HK-2 (cell line): ENCODE measurements at regions not wholly inside any gene's neighbourhood (a gene's known extent, or its start where the extent isn't known, plus 50 kb on each side); places are given as distances from the start of the nearest gene placed in this dataset.
"Not testable (repeated sequence)": the region's sequence is repeated elsewhere in the genome, so short reads cannot be mapped to it uniquely, and the experiment has no call there.

Source experiments
- DNase-seq: peaks from one replicate; pipeline ENCODE4 v3.0.0-alpha.2; 2018; ENCODE audit not compliant: unreplicated experiment

DNA sequence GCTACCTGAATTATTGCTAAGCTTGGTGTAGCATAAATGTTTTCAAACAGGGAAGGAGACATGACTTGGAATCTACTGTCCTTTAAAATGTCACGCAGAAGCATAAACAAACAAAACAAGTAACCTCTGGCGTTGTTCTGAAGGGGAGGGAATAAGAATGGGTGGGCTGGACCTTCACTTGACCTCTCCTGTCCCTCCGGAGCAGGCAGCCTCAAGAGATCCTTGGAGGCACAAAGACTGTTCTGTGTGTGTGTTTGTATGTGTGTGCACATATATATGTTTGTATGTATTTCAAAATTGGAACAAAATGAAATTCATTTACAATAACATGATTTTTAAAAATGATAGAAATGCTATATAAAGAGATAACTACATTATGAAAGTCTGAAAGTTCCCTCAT is 91.3 kb upstream of the DCLK2 start:
- no peak for DNase-seq

DNA sequence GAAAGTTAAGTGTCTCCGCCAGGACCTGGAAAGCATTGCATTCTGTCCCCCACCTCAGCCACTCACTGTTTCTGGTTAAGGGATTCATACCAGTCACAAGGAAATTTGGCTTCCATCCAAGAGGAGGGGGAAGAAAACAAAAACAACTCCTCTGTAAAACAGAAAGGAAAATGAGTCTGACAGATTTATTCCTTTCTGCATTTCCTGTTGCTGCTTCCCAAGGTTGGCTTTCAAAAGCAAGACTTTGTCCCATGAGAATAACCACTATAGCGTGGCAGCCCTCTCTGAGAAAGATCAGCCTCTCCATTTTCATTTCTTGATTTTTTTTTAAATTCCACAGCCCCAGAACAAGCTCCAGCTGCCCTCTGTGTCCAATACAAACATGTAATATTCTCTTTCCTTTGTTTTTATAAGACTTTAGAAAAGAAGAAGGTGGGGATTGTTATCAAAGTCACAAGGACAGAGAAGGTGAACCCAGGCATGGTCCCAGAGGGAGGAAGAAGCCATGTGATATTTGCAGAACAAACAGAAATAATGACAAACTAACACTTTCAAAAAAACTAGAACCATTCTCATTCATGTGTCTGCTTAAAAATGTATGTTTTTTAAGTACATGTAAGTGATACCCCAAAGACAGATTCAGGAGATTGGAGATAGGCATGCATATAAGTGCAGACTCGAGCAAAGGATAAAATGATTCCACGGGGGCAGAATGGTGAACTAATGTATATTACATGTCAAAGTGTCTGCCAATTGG is 90.7 kb upstream of the DCLK2 start:
- DNase-seq, result no peak

DNA sequence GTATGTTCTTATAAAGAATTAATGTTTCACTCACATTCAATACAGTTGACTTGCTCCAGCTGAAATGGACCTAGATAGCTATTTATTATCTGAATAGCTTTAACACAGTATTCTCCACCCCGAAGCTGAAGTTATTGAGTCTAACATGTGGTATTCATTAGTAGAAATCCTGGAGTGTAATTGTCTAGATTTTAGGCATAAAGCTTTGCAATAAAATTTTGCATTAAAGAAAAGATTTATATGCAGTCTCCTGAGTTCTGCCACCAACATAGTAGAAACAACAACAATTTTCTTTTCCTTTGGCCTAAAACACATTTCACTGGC is 90.2 kb upstream of the DCLK2 start:
- DNase-seq, result no peak

DNA sequence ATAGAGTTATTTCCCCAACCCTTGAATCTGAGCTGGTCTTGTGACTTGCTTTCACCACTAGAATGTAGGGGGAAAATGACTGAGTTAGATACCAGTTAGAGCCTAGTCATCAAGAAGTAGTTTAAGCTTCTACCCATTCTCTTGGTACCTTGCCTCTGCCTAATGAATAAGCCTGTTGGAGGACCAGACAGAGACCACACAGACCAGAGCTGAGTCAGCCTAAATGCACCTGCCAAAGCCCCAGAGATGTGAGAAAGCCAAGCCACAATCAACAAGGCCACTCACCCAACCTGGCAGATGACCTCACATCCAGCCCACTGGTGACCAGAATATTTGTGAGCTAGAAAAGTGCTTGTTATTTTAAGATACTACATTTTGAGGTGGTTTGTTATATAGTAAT is 85.2 kb upstream of the DCLK2 start:
- DNase-seq, result no peak

DNA sequence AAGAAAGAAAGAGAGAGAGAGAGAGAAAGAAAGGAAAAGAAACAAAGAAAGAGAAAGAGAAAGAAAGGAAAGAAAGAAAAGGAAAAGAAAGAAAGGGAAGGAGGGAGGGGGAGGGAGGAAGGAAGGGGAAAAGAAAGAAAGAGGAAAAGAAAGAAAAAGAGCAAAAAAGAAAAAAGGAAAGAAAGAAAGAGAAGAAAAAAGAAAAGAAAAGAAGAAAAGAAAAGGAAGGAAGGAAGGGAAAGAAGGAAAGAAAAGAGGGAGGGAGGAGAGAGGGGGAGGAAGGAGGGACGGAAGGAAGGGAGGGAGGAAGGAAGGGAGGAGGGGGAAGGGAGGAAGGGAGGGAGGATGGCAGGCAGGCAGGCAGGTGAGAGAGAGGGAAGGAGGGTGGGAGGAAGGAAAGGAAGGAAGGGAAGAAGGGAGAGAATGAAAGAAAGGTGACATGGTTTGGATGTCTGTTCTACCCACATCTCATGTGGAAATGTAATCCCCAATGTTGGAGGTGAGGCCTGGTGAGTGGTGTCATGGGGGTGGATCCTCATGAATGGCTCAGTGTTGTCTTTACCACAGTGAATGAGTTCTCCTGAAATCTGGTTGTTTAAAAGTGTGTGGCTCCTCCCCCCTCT is 83.0 kb upstream of the DCLK2 start:
- DNase-seq, result no peak

DNA sequence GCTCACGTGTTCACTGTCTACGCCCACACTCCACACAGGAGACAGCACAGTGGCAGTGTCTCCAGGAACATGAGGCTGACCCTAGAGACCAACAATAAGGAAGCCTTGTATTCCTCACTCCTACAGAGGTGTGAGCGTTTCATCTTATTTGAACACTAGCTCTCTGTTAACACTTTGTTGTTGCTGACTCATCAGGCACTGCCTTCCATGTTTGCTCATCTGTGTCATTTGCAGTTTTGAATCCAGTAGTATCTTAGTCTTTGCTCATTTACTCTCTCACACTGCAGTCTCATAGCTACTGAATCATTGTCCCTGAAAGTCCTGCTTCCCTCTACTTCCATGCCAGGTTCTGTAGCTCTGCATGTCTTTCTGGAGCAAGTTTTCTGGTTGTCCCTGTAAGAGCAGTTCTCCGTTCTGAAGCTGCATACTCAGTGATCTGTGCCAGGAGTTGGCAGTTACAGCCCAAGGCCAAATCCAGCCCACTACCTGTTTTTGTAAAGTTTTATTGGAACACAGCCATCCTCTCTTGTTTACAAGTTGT is 80.3 kb upstream of the DCLK2 start:
- no peak for DNase-seq

DNA sequence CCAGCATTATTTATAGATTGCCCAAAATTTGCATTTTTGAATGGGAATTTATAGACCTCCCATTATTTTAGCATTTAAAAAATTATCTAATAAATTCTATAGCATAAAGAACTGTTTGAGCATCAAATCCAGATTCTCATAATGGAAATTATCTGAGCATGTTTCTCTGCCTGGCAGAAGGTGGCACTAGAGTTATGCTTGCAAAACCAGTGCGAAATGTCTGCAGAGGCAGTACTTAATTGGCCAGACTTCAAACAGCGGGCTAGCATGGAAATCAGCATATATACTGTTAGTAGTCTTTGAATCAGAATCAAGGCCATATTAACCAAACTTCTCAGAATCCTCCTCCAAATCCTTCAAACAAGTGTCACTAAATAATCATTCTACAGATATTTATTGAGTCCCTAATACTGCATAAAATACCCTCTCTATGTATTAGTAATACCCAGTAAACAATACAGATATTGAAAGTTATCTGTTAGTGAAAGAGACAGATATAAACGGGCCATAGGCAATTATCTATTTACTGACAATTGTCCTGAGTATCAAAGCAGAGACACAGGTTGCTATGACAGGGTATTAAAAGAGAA is 78.7 kb upstream of the DCLK2 start:
- no peak for DNase-seq

DNA sequence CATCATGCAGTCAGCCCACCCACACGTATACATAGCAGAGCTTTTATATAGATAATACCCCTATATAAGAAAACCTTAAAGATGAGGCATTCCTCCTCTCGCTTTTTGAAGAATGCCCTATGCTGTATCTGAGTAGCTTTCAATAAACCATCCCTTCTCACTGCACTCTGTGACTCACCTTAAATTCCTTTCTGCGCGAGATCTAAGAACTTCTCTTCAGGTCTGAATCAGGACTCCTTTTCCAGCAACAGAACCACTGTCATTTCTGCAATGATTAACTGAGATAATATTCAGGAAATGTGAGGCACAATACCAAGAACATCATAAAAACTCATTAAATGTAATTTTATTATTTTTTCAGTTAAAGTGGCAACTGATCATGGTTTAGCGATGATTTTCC is 76.4 kb upstream of the DCLK2 start:
- no peak for DNase-seq

DNA sequence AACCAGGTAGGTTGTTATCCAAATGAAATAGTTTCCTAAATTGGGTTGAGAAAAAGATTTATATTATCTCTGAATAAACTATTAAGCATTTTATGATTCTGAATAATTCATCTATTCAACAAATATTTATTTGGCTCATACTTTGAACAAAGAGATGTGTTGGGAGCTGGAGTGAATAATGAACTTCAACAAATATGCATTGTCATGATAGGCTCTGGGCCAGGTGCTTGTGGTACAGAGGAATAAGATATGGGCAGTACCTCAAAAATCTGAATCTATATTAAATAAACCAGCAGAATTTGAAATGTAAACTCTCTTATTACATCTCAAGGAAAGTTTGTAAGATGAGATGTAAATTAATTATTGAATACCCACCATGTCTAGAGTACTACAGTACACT is 75.7 kb upstream of the DCLK2 start:
- no peak for DNase-seq

DNA sequence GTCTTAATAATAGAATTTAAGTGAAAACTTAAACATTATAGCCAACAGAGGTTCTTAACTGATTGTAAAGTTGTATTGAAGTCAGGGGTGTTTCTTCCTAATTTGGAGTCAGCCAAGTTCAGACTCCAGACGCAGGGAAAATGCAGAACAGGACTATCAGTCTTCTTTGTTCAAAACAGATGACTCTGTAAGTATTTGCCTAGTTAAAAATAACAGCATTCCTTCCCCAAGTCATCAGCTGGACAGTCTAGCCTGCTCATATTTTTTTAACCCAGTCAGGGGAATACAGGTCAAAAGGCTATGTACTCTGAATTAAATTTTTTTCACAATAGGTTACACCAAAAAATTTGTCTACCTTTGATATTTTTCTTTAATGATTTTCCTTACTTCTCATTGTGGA is 73.8 kb upstream of the DCLK2 start:
- DNase-seq, result no peak

DNA sequence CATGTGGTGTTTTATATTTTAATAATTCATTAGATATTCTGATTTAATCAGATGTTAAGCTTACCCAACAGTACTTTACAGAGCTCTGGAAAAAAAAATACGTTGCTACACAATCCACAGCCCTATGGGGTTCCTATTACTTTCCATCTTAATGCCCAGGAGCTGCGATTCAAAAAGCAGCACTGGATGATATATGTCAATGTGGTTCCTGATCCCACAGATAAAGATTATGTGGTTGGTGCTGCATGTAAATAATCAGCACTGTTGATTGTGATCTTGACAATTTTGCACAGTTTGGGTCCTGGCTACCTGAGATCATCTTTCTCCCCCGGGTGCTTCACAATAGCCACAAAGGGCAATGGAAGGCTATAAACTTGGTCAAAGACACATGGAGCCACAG is 72.7 kb upstream of the DCLK2 start:
- DNase-seq, result no peak

DNA sequence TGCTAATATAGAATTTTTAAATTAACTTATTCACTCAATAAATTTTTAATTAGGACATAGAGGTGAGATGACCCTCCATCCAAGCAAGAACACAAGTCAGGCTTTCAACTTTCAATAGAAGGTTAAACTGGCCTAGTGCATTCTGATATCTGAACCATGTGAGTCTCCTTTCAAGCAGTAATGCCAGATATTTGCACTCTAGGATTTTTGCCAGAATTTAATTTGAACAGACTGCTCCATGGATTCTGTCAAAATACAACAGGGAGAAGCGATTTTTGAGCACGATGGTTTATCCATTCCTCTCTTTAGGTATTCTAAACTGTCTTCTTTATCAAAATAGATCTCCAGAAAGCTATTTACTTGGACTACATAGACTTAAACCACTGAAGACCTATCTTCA is 72.0 kb upstream of the DCLK2 start:
- DNase-seq, result no peak

DNA sequence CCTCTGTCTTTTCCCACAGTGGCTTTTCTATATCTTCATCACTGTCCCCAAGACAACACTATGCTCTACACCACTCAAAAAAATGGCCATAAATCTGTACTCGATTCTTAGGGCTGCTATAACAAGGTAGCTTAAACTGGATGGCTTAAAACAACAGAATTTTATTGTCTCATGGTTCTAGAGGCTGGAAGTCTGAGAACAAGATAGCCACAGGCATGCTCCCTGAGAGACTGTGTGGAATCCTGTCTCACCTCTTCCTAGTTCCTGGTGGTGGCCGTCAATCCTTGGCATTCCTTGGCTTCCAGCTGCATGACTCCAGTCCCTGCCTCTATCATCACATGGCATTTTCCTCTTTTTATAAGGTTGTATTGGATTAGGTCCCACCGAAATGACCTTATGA is 70.7 kb upstream of the DCLK2 start:
- DNase-seq, result peak; percentile 68

DNA sequence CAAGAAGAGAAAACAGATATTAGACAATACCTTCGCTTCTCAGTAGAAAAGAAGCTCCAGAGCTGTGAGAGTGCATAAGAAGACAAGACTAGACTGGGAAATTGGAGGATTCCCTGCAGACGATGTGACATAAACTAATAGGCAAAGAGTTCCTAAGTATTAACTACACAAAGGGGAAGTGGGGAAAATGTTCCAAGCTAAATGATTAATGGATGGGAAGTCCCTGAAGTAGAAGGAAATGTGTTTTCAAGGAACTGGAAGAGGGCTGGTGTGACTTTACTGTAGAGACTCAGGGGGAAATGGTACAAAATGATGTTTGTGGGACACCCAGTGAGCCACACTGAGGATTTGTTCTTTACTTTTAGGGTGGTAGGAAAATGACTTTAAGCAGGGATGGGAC is 69.7 kb upstream of the DCLK2 start:
- DNase-seq, result no peak

DNA sequence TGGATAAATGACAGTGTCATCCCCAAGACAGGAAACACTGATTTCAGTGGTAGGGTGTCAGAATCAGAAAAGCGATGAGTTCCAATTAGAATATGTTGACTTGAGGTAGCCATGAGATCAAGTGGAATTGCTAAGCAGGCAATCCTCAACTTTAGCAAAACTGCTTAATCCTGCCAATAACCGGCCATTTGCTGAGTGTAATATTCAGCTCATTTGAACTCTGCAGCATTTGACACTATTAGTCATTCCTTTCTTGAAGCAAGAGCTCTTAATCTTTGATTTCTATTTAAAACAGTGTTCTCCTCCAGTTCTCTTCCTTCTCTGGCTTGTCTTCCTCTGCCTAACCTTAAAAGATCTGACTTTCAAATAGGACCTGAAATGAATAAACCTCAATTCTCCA is 68.7 kb upstream of the DCLK2 start:
- no peak for DNase-seq

DNA sequence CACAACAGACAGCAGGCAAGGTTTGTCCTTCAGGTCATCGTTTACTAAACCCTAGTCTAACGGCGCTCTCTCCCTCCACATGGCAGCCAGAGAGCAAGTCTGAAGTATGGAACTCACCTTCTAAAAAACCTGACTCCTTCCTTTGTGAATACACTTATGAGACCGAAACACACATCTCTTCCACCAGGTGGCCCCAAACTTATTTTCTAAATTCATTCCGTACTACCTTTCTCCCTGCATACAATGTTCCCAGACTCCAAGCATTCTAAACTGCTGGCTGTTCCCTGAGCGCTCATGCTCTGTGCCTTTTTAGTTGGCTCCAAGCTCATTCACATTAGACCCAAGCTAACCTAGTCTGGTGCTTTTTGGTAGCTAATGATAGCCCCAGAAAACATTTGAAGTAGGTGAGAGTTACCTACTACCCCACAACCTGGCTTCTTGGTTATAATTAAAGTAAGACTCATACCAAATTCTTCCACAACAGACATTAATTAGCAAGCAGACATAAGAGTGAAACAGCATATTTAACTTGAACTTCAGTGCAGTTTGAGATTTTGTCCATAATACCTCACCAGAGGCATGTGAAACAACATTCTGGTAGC is 67.6 kb upstream of the DCLK2 start:
- DNase-seq, result no peak

DNA sequence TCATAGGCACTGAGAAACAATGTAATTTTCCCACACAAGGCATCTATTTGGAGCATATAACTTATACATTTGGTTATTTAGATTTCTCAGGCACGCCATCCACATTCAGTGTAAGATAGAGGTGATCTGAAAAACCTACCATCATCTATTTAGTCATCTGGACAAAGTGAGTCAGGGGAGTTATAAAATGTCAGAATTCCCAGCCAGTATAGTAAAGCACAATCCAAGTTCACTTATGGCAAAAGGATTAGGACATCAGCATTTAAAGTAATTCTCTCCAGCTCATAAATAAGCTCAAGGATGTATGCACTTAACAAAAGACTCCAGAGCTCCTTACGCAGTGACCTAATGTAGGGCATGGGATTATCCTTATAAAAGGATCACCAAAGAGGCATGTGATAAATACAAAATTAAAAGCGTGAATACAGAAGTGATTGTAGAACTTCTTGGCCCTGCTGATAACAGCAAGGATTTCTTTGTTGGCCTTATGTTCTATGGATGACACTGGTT is 65.3 kb upstream of the DCLK2 start:
- DNase-seq, result no peak

DNA sequence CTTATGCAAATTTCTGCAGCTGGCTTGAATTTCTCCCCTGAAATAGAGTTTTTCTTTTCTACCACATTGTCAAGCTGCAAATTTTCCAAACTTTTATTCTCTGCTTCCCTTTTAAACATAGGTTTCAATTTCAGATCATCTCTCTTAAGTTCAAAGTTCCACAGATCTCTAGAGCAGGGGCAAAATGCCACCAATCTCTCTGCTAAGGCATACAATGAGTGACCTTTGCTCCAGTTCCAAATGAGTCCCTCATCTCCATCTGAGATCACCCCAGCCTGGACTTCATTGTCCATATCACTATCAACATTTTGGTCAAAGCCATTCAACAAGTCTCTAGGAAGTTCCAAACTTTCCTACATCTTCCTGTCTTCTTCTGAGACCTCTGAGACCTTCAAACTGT is 62.3 kb upstream of the DCLK2 start:
- DNase-seq, result not testable (repeated sequence)

DNA sequence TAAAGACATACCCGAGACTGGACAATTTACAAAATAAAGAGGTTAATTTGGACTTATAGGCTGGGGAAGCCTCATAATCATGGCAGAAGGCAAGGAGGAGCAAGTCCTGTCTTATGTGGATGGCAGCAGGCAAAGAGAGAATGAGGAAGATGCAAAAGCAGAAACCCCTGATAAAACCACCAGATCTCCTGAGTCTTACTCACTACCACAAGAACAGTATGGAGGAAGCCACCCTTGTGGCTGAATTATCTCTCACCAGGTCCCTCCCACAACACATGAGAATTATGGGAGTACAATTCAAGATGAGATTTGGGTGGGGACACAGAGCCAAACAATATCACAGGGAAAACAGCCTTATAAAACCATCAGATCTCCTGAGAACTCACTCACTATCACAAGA is 61.6 kb upstream of the DCLK2 start:
- not testable (repeated sequence) for DNase-seq

DNA sequence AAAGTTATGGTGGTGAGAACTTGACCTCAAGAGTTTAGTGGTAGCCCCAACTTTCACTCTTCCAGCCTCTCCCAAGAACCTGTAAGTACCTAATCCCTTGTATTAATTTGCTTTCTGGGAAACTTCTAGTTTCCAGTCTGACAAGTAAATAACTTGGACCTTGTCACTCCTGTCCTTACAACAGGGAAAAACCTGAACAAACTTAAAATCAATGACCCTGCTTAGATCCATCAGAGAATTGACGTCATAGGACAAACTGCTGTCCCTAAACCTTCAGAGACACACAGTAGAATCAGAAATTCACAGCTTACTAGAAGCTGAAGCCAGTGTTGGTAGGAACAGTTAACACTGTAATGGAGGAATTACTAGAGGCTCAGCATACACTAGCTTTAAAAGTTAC is 60.0 kb upstream of the DCLK2 start:
- DNase-seq, result no peak

DNA sequence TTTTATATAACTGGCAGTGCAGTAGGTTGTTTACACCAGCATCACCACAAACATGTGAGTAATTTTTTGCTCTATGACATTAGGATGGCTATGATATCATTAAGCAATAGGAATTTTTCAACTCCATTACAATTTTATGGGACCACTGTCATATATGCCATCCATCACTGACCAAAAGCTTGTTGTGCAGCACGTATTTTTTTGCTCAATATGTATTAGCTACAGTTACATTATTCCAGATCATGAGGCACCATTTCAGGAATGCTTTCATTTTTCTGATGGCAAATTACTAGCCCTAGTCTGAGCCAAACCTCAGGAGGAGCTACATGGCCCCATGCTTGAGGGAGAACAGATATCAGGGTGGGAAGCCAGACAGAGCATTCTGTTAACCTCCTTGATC is 56.8 kb upstream of the DCLK2 start:
- no peak for DNase-seq

DNA sequence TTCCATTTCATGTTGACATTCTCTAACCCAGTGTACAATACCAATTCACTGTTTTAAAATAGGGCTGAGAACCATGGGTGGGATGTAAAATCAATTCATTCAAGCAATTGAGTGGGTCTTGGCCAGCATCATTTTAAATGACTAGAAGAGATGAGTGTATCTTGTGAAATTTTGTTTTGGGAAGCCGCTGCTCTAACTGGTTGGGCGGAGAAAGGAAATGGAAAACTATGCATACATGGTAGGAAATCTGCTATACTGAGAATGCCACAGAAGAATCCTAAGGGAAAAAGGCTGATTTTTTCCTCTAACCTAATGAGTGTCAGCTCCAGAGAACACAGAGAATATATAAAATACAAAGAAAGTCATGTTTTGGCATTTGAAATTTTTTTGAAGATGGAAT is 54.8 kb upstream of the DCLK2 start:
- DNase-seq, result no peak

DNA sequence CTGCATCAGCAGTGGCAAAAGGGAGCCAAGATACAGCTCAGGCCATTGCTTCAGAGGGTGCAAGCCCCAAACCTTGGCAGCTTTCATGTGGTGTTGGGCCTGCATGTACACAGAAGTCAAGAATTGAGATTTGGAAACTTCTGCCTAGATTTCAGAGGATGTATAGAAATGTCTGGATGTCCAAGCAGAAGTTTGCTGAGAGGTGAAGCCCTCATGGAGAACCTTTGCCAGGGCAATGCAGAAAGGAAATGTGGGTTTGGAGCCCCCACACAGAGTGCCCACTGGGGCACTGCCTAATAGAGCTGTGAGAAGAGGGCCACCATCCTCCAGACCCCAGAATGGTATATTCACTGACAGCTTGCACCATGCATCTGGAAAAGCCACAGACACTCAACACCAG is 51.3 kb upstream of the DCLK2 start:
- DNase-seq, result not testable (repeated sequence)
